ENCODE measurements at regions not wholly inside any gene's neighbourhood (a gene's known extent, or its start where the extent isn't known, plus 50 kb on each side); places are given as distances from the start of the nearest gene placed in this dataset.
A peak's percentile ranks its signal among the peaks of the same experiment; 100 is the strongest.

GRCh38 chr10:90998733-90999511, 78.0 kb upstream of the ANKRD1 start:
- Histone ChIP-seq H3K9me3 (no peaks in the 10 kb centered on the region), H3K27ac (no peak overlapping the region), H3K4me3 (no peak overlapping the region), H3K27me3 (no peaks in the 10 kb centered on the region), H3K36me3 (no peaks in the 10 kb centered on the region), H3K4me1 (peaks cover 0 to 4% (median 0%) of the 10 kb centered on the region in 12 donors)
- no peak for DNase-seq
- peak in 1 of 4 donors; percentile 21 for ATAC-seq
- no peak for TF ChIP-seq CTCF (IDR thresholded peaks at IDR 0.05)
- TF ChIP-seq POLR2A (IDR thresholded peaks at IDR 0.05): no peak
- intact Hi-C loops (cut with DNase I): no loop called here
- WGBS, 4 donors: 86 to 95% (median 88%) methylated on average over 11 of the region's 11 CpGs

GRCh38 chr10:90999512-91000172, 78.8 kb upstream of the ANKRD1 start:
- Histone ChIP-seq H3K36me3 (no peaks in the 10 kb centered on the region), H3K9me3 (no peaks in the 10 kb centered on the region), H3K4me1 (peaks cover 0 to 4% (median 0%) of the 10 kb centered on the region in 12 donors), H3K27ac (no peak overlapping the region), H3K27me3 (no peaks in the 10 kb centered on the region), H3K4me3 (no peak overlapping the region)
- DNase-seq (no peak), ATAC-seq (no peak)
- TF ChIP-seq CTCF (IDR thresholded peaks at IDR 0.05) (no peak), POLR2A (IDR thresholded peaks at IDR 0.05) (no peak)
- WGBS, 4 donors: 86 to 92% (median 88%) methylated on average over 5 of the region's 5 CpGs
- intact Hi-C loops (cut with DNase I): loop anchor here in 1 of 10 donors (10.0 kb wide), 1 partner anchor 85 kb away; no protein-coding TSS in a partner anchor

- H3K36me3 ChIP-seq: no peaks in the 10 kb centered on the region
Measured at GRCh38 chr10:91000470-91000869, 79.6 kb upstream of the ANKRD1 start.

More at GRCh38 chr10:91000470-91000869, 79.6 kb upstream of the ANKRD1 start:
- no peak overlapping the region for H3K27ac ChIP-seq
- ATAC-seq (no peak), DNase-seq (no peak)
- H3K27me3 ChIP-seq: no peaks in the 10 kb centered on the region
- H3K4me1 ChIP-seq: peaks cover 0 to 4% (median 0%) of the 10 kb centered on the region in 12 donors
- intact Hi-C loops (cut with DNase I): loop anchor here in 1 of 10 donors (10.0 kb wide), 1 partner anchor 84 kb away; no protein-coding TSS in a partner anchor
- H3K4me3 ChIP-seq: no peak overlapping the region
- 85 to 93% (median 90%) methylated on average over 6 of the region's 6 CpGs for WGBS, 4 donors
- no peak for TF ChIP-seq CTCF (IDR thresholded peaks at IDR 0.05)
- no peaks in the 10 kb centered on the region for H3K9me3 ChIP-seq
